HG03575 (cell line): ENCODE measurements at regions not wholly inside any gene's neighbourhood (a gene's known extent, or its start where the extent isn't known, plus 50 kb on each side); places are given as distances from the start of the nearest gene placed in this dataset.
"Not testable (repeated sequence)": the region's sequence is repeated elsewhere in the genome, so short reads cannot be mapped to it uniquely, and the experiment has no call there.

Experiments used
- ATAC-seq: cut with Tn5 transposase; IDR thresholded peaks from one replicate; pipeline ENCODE4 v1.9.1; 2021; ENCODE audit not compliant: unreplicated experiment, insufficient number of reproducible peaks, low FRiP score; ENCODE audit errors: extremely low read depth

DNA sequence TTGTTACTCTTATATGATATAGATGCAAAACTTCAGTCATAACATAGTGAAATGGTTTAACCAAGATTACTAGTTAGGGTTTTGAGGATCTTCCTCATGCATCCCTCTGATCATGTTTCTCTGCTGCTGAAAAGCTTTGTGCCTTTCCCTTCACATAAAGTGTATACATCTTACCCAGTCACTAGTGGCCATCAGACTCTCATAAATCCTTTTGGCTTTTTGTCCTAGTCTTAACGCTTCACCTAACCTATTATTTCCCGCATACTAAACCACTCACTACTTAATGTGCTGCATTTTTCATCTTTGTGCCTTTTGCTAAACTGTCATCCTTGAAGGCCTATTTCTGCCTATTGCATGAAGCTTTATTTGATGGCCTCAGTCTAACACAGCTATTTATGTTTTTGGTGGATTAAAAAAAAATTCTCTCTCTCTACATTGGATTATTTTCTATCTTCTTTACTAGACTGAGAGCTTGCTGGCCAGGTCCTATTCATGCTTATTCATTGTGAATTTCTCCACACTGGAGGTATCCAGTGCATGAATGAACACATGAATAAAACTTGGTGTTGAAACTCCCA lies 717.6 kb upstream of the GOLIM4 start:
- no peak for ATAC-seq

DNA sequence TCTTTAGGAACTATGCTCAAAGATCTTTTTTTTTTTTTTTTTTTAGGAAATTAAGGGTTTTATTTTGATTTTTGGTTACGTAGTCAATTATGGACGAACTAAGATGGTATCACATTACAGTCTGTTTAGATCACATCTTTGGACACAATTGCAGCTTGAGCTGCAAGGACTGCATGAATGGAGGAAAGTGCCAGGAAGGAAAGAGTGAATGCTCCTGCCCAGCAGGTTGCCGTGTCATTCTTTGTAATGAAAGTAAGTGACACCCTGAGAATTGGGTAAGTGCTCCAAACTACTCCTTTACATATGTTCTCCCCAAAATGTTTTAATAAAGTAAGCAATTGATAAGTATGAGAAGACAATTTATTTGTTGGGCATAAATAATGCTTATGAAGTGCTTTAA lies 716.5 kb upstream of the GOLIM4 start:
- no peak for ATAC-seq

DNA sequence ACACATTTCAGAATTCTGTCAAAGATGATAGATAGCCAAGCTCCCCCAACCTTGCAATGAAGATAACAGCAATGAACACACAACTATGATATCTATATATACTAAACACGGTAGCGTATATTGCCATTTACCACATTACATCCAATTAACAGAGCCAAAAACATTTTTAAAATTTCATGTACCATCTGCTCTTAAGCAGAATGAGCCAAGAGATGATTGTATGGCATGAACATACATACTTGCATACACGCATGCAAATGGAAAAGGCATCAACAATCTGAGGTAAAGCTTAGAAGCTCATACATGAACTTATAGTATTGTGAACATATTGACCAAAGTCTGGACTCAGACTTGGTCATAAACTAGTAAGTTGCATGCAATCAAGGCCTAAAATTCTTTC lies 712.9 kb upstream of the GOLIM4 start:
- ATAC-seq = no peak

DNA sequence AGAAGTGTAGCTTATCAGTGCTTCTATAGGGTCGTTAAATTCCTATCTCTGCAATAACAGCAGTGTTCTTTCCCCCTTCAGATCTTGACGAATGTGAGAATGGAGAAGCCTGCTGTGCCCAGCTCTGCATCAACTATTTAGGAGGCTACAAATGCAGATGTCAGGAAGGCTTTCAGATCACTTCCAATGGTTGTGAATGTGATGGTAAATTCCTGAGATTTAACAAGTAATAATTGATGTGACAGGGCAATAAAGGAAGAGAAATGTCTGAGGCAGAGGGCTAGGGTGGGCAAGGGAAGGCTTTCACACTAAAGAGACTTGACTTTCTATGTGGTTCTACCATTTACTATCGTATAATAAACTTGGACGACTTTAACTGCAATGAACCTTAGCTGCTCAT lies 711.7 kb upstream of the GOLIM4 start:
- ATAC-seq = no peak

DNA sequence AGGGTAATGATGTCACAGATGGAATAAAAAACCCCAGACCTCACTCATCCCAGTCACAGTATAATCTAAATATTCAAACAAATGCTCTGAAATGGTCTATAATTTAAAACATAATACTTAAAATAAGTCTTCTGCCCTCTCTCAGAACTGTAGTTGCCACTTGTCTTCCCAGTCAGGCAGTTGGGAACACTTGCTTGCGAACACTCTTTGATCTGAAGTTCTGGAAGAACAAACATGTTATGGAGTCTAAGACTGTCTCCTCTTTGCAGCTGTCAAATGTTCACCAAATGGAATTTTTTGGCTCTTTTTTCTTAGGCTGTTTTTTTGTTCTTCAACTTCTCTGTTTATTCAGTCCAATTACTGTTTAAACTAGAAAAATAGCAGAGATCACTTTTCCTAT lies 711.1 kb upstream of the GOLIM4 start:
- no peak for ATAC-seq

DNA sequence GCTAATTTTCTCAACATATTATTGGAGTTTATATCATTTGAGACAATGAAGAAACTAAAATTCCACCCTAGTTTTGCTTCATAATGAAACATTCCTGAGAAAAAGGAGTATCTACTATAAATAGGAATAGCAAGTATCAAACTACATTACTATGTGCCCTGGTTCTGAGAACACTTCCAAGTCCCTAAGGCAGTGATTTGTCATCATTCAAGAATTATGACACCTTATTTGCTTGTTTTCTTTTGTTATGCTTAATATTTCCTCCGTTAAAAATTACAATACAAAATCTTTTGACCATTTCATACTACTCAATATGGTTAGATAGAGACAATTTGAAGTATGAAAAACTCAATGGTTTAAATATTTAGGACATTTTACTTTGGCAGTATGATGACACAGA lies 707.8 kb upstream of the GOLIM4 start:
- no peak for ATAC-seq

DNA sequence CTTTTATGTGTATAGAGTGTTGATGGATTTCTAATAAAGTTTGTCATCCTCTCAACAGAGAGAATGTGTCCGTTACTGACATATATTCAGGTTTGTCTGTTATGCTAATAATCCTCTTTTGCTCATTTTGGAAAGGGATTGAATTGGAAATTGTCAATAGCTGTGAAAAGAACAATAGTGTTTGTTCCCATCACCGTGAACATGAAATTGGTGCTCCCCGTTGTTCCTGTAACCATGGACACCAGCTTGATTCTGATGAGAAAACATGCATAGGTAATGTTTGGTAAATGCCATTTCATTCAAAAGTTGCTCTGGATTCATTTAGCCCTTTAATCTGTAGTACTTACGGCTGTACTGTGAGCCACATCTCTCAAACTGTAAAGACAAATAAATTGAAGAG lies 707.0 kb upstream of the GOLIM4 start:
- ATAC-seq = no peak

DNA sequence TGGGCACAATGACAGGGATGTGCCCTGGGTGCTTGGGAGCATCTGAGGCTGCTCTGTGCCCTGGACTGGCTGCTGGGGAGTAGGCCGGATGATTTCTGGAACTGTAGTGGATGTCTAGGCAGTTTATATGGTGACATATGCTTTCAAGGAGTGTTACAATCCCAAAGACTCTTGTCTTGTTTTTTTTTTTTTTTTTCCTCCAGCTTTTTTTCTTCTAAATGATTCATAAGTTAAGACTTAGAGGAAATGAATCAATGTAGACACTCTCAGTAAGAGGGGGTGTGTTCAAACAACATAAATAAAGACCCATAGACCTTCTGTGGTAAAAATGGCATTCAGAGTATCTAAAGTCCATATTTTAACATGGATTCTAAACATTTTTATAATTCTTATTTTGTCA lies 706.1 kb upstream of the GOLIM4 start:
- no peak for ATAC-seq

DNA sequence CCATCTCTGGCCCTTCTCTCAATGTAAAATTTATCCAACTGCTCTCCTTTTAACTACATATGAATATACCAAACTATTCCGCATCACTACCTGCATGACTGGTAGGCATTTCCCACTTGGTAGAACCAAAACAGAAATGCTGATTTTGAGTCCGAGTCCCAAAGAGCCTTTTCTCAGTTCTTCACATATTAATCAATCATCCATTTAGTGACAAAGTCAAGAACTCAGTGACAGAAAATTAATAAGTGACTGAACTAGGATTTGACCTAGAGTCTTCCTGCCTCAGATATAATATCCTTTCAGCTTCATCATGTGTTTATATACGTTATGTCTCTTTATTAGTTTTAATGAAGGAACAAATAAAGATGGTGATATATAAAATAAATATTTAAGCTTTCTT lies 700.6 kb upstream of the GOLIM4 start:
- no peak for ATAC-seq

DNA sequence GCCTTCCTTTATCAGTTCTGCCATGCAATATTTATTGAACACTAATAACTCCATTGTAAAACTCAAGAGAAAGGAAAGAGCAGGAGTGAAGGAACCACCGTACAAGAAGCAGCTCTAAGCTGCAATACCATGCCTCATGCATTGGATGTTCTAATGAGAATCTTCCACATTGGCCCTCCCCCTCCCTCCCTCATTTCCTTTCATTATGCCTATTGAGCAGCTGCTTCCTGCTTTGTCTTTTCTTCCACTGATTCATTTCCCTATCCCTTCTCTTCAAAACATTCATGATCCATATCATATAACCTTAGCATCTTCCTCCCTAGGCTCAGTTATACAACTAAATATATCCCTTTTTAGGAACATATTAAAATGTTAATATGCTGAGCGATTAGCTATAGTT lies 698.7 kb upstream of the GOLIM4 start:
- ATAC-seq = no peak

DNA sequence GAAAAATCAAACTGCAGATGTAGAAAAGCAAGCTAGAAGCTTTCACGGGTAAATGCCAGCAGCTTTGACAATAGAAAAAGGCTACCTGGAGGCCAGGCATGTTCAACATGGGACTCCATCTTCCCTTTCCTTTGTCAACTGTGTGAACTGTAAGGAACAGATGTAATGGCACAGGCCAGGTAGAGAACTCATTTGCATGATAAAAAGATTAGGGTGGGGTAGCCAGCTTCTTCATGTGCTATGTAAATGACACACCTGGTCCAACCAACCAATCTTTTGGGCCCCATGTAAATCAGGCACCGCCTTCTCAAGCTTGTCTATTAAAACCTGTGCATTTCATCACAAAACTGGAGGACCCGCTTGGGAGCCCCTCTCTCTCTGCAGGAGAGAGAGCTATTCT lies 686.5 kb upstream of the GOLIM4 start:
- no peak for ATAC-seq

DNA sequence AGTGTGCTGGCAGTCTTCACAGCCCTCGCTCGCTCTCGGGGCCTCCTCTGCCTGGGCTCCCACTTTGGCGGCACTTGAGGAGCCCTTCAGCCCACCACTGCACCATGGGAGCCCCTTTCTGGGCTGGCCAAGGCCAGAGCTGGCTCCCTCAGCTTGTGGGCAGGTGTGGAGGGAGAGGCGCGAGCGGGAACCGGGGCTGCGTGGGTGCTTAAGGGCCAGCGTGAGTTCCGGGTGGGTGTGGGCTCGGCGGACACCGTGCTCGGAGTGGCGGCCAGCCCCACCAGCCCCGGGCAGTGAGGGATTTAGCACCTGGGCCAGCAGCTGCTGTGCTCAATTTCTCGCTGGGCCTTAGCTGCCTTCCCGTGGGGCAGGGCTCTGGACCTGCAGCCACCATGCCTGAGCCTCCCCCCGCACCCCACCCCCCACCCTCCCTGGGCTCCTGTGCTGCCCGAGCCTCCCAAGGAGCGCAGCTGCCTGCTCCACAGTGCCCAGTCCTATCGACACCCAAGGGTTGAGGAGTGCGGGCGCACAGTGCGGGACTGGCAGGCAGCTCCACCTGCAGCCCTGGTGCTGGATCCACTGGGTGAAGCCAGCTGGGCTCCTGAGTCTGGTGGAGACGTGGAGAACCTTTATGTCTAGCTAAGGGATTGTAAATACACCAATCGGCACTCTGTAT lies 684.4 kb upstream of the GOLIM4 start:
- ATAC-seq = not testable (repeated sequence)

DNA sequence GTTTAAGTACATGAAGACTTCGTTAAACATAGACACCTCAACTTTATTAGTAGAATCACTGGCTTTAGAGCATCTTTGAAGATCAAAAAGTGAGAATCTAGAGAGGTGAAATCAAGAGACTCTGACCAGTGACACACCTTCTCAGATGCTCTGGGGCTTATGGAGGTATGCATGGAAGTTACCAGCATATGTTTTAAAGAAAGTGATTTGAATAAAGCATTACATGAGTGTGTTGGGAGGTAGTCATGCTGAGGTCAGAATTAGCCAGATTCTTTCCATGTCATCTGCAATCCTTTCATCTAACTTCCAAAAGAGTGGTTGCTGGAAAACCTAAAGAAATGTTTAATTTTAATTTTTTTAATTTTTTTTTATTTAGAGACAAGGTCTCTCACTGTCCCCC lies 658.0 kb upstream of the GOLIM4 start:
- ATAC-seq = no peak

DNA sequence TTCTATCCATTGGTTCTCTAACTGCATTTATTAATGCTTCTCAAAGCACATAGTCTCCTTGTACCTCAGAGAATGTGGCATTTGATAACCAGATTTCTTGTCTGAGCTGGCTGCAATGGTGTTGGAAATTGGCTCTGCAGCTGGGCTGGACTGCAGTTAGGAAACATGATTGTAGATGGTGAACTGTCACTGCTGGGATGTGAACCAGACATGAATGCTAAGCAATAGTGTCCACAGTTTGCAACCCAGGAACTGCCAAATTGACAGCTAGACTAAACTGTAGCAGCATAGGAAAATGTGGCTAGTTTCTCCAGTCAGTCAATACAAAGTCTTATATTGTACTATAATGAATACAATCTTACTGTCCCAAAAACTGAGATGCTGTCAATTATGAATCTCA lies 656.6 kb upstream of the GOLIM4 start:
- ATAC-seq = no peak

DNA sequence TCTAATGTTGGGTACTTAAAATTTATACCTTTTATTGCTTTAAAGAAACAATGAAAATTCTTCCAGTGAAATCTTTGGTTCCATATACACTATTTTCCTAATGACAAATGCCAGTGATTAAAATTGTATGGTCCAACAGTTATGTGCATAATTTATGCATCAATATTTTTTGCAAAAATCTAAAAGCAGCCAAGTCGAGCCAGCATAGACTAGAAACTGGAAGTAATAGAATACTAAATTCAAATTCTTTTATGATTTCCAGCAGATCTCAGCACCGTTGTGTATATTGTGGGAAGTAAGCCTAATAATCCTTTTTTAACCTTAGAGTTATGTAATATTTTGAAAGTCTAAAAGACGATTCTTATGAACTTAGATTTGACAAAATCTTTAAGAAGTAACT lies 652.0 kb upstream of the GOLIM4 start:
- ATAC-seq = no peak

DNA sequence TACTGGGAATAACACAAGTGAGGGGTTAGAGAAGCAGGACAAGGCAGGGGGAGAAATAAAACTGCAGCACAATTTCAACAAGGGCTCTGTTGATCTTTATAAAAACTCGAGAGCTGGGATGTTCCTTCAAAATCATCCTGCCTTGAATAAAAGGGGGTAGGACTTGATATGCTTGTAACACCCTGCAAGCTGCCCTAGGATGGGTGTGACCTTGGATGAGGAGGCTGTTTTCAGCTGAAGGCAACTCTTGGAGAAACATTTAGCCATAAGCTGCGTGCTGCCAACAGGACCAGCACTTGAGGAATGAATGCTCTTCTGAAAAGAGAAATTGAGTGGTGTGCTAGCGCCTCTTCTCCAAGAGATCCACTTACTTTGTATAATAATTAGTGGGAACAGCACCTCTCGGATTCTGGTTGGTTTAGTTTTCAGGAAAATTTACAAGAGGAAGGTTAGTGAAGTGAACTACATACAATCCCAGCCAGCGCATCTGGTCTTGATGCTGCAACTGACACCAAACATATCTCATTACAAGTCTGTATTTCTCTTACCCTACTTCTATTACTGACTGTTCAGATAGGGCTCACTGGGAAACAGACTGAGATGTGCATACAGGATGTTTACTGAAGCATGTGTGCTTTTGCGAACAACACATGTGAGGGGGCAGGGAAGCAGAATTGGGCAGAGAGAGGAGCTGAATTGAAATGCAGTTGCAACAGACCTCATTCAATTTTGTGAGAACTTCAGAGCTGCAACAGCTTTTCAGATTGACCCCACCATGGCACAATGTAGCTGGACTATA lies 643.0 kb upstream of the GOLIM4 start:
- no peak for ATAC-seq

DNA sequence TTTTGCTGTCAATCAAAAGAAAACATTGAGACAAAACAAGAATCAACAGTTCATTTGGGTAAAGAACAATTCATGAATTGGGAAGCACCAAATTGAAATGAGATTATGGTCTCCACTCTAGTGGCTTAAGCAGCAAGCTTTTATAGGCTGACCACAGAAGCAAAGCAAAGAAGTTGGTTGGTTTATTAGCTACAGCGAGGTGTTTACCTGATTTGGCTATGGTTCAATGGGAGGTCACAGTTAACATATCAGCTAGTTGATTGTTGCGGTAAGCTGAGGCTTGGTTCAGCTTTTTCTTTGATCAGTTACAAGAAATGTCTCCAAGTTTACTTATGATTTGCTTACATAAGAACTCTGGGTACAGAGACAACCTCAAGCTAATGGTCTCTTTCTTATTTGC lies 640.5 kb upstream of the GOLIM4 start:
- ATAC-seq = no peak

DNA sequence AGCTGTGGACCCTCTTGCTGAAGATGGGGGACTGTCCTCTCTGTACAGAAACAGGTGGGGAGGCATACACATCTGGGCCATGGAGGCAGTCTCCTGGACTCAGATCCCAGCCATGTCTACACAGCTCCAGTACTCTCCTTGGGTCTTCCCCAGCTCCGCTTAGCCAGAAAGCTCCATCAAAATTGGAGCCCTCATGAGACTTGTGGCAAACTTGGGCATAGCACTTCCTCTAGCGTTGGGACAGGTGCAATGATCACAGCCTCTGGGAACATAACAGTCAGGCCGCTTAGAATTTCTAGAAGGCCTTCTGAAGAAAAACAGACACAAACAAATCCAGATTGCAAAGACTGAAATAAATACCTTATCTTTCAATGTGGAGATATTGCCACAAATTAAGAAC lies 634.3 kb upstream of the GOLIM4 start:
- ATAC-seq = no peak

DNA sequence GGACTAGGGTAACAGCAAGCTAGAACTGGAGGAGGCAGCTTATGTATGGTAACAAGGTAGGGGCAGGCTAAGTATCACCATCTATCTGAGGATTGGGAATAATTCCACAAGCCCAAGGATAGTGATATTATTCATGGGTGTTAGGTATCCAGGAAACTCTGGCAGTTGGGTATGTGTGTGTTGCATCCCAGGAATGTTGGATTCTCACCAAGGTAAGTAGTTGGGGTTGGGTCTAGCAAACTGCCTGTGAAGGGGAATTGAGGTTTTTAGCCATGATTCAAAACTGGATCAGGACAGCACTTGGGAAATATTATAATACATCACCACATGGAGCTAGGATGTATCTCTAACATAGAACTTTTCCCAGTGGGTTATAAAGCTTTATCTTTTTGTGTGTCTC lies 626.4 kb upstream of the GOLIM4 start:
- ATAC-seq = no peak

DNA sequence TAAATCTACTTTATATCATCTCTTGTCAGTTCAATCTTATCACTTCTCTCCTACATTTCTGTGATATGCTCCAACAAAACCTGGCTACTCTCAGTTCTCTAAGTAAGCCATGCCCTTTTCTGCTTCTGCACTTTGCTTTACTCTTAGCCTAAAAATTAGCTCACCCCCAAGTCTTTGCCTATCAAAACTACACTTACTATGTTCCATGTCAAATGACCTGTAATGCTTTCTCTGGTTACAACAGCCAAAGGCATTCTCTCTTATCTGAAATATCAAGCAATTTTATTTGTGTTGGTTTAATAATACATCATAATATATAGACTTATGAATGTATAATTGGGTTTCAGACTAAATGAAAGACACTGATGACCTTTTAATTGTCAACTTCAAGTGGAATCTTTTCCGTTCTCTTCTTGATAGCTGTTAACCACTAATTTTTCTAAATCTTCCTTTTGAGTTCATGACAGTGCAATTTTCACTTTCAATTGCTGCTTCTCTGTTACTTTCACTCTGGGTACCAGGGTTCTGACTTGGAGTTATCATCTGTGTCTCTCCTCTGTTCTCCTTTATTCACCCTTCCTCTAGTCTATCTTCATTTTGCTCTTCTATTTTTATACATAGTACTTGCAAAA lies 619.0 kb upstream of the GOLIM4 start:
- peak; percentile 93 for ATAC-seq
